ENCODE measurements at regions not wholly inside any gene's neighbourhood (a gene's known extent, or its start where the extent isn't known, plus 50 kb on each side); places are given as distances from the start of the nearest gene placed in this dataset.

GRCh38 chr9:2307480-2307879, 292.3 kb downstream of the SMARCA2 start:
- TF ChIP-seq CTCF (IDR thresholded peaks at IDR 0.05) (no peak), POLR2A (IDR thresholded peaks at IDR 0.05) (no peak)
